ENCODE measurements at regions not wholly inside any gene's neighbourhood (a gene's known extent, or its start where the extent isn't known, plus 50 kb on each side); places are given as distances from the start of the nearest gene placed in this dataset.

GRCh38 chr18:54679318-54680149 is 88.5 kb downstream of the DYNAP start:
- BruUV-seq (replicated peaks) = no TSS peak
- Histone ChIP-seq H3K4me3 (no peak overlapping the region), H3K9ac (ENCODE audit: insufficient read depth in 1 of 2, low read depth in 2 of 2, low read length in 2 of 2) (no peak overlapping the region), H3K27ac (ENCODE audit: extremely low read depth, low read depth, low read length) (no peak overlapping the region), H2AFZ (ENCODE audit: low read depth, low read length) (no peak overlapping the region), H3K9me1 (ENCODE audit: control insufficient read depth, insufficient read depth, low read length) (no peaks in the 10 kb centered on the region), H3K9me3 (replicated peaks; ENCODE audit: control insufficient read depth, insufficient read depth, low read depth, low read length) (no peaks in the 10 kb centered on the region), H4K20me1 (replicated peaks; ENCODE audit: control insufficient read depth, insufficient read depth, low read length) (no peaks in the 10 kb centered on the region), H3K36me3 (ENCODE audit: control insufficient read depth, insufficient read depth, low read length) (no peaks in the 10 kb centered on the region), H3K4me2 (ENCODE audit: insufficient read depth, low read length) (no peak overlapping the region), H3K27me3 (ENCODE audit: control insufficient read depth in 2 of 2, insufficient read depth in 2 of 2, low read length in 2 of 2) (no peaks in the 10 kb centered on the region), H3K79me2 (ENCODE audit: control insufficient read depth, insufficient read depth, low read length) (no peaks in the 10 kb centered on the region), H3K4me1 (replicated peaks in 1 of 2; ENCODE audit: control insufficient read depth in 2 of 2, insufficient read depth in 2 of 2, low read length in 2 of 2) (no peaks in the 10 kb centered on the region)
- in situ Hi-C loops (cut with MboI) (loop anchor here (5.0 kb wide), 1 partner anchor 303 kb away; no protein-coding TSS in a partner anchor), intact Hi-C loops (cut with micrococcal nuclease) (loop anchor here (1.0 kb wide), 2 partner anchors 271 to 304 kb away; no protein-coding TSS in a partner anchor)
- POLR2A ChIA-PET = interaction anchor here (0.5 kb wide), 1 partner anchor 310 kb away, joined by 3 read pairs; no protein-coding TSS in a partner anchor
- peak; percentile 71; the same call in 2 of the 3 replicates for ATAC-seq
- FAIRE-seq = peak; percentile 85
- WGBS (ENCODE audit: insufficient coverage, low coverage, missing lambda C conversion rate) = 11% methylated on average over 4 of the region's 4 CpGs
- CTCF ChIA-PET (ENCODE audit: low intra/inter-chr PET ratio) = interaction anchor here (0.6 to 2.7 kb wide), 2 partner anchors 266 to 303 kb away, joined by 3 to 16 read pairs; no protein-coding TSS in a partner anchor
- peak in 3 of 4 experiments; percentile 7 to 61 (median 30) for DNase-seq (ENCODE audit: extremely low read depth in 1 of 4, low spot score in 3 of 4)
- TF ChIP-seq DEAF1 (CRISPR knock-in tag; IDR thresholded peaks at IDR 0.05) = peak; percentile 76; the same call in 1 of the 2 replicates
- TF ChIP-seq SMC3 (conservative IDR thresholded peaks at IDR 0.05; ENCODE audit: insufficient read depth, low read depth, low read length) = 0 out of 2 replicates have a peak, but pooled peaks have one; percentile 26
- TF ChIP-seq CTCF (IDR thresholded peaks at IDR 0.05 in 2 of 3, conservative IDR thresholded peaks at IDR 0.05 in 1 of 3; ENCODE audit: insufficient read depth in 2 of 3, low read depth in 1 of 3, low read length in 3 of 3) = peak; percentile 37 to 63 (median 48); a peak in 4 of 6 replicates
- TF ChIP-seq ZNF431 (CRISPR knock-in tag; IDR thresholded peaks at IDR 0.05) = no peak
- TF ChIP-seq RAD21 (CRISPR knock-in tag; conservative IDR thresholded peaks at IDR 0.05 in 1 of 2, IDR thresholded peaks at IDR 0.05 in 1 of 2) = peak; percentile 88 to 91
- TF ChIP-seq RHOXF2B (CRISPR knock-in tag; conservative IDR thresholded peaks at IDR 0.05) = no peak
- peak; percentile 83 for TF ChIP-seq NFIC (IDR thresholded peaks at IDR 0.05)
- TF ChIP-seq HDAC2 (IDR thresholded peaks at IDR 0.05) = no peak
- TF ChIP-seq MECOM (CRISPR knock-in tag; IDR thresholded peaks at IDR 0.05) = no peak
- TF ChIP-seq BCL6 (CRISPR knock-in tag; IDR thresholded peaks at IDR 0.05) = no peak
